ENCODE measurements at regions not wholly inside any gene's neighbourhood (a gene's known extent, or its start where the extent isn't known, plus 50 kb on each side); places are given as distances from the start of the nearest gene placed in this dataset.
"Not testable (repeated sequence)": the region's sequence is repeated elsewhere in the genome, so short reads cannot be mapped to it uniquely, and the experiment has no call there.

GRCh38 chr11:38700111-38700510 is 2102.1 kb upstream of the RAG2 start:
- DNase-seq = no peak

GRCh38 chr11:38693306-38693705 is 2095.3 kb upstream of the RAG2 start:
- DNase-seq = no peak

GRCh38 chr11:38690211-38690610 is 2092.2 kb upstream of the RAG2 start:
- not testable (repeated sequence) for DNase-seq

- no peak for DNase-seq
These were observed 2089.0 kb upstream of the RAG2 start for GRCh38 chr11:38687008-38687407.

- DNase-seq = no peak
These were observed 2085.4 kb upstream of the RAG2 start for GRCh38 chr11:38683484-38683883.

GRCh38 chr11:38680746-38681145 is 2082.7 kb upstream of the RAG2 start:
- DNase-seq = no peak

- DNase-seq = no peak
These were observed 2082.1 kb upstream of the RAG2 start for GRCh38 chr11:38680166-38680565.

- no peak for DNase-seq
These were observed 2074.4 kb upstream of the RAG2 start for GRCh38 chr11:38672445-38672844.

GRCh38 chr11:38667359-38667758 is 2069.3 kb upstream of the RAG2 start:
- no peak for DNase-seq

GRCh38 chr11:38648604-38649003 is 2050.6 kb upstream of the RAG2 start:
- DNase-seq = no peak

GRCh38 chr11:38646382-38646781 is 2048.3 kb upstream of the RAG2 start:
- DNase-seq = no peak

GRCh38 chr11:38640854-38641253 is 2042.8 kb upstream of the RAG2 start:
- no peak for DNase-seq

- no peak for DNase-seq
These were observed 2014.7 kb upstream of the RAG2 start for GRCh38 chr11:38612701-38613100.

GRCh38 chr11:38601371-38601770 is 2003.3 kb upstream of the RAG2 start:
- not testable (repeated sequence) for DNase-seq

GRCh38 chr11:38598418-38598817 is 2000.4 kb upstream of the RAG2 start:
- no peak for DNase-seq

- DNase-seq = not testable (repeated sequence)
These were observed 1997.5 kb upstream of the RAG2 start for GRCh38 chr11:38595359-38596016.

- no peak for DNase-seq
These were observed 1996.9 kb upstream of the RAG2 start for GRCh38 chr11:38594895-38595294.

- no peak for DNase-seq
These were observed 1995.6 kb upstream of the RAG2 start for GRCh38 chr11:38593649-38594048.

- DNase-seq = no peak
These were observed 1984.7 kb upstream of the RAG2 start for GRCh38 chr11:38582756-38583155.

- DNase-seq = no peak
These were observed 1984.1 kb upstream of the RAG2 start for GRCh38 chr11:38582151-38582550.

GRCh38 chr11:38577769-38578168 is 1979.7 kb upstream of the RAG2 start:
- DNase-seq = no peak

- DNase-seq = no peak
These were observed 1964.5 kb upstream of the RAG2 start for GRCh38 chr11:38562562-38562961.

GRCh38 chr11:38553148-38553547 is 1955.1 kb upstream of the RAG2 start:
- no peak for DNase-seq

- DNase-seq = no peak
These were observed 1949.4 kb upstream of the RAG2 start for GRCh38 chr11:38547462-38547861.

GRCh38 chr11:38543986-38544385 is 1946.0 kb upstream of the RAG2 start:
- no peak for DNase-seq

Measured in activated CD4-positive, alpha-beta T cell treated with anti-CD3 and anti-CD28 coated beads for 48 hours (primary cell).